ENCODE measurements at regions not wholly inside any gene's neighbourhood (a gene's known extent, or its start where the extent isn't known, plus 50 kb on each side); places are given as distances from the start of the nearest gene placed in this dataset.

DNA sequence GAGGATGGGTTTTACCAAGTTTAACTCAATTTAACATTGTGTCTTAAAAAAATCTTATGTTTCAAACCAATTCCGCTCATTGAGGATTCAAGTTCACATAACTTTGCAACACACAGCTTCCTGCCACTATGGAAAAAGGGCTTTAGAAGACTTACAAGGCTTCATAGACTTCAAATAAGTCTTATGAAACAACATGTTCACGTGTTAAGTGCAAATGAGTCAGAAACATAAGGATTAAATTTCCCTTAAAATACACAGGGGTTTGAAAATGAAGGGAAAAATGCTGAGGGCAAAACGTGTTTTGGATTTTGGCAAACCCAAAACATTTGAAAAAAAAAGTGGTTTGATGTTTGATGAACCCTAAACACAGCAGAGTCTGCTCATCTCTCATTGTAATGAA, 364.8 kb downstream of the BMP4 start:
- no peak for TF ChIP-seq POLR2A (IDR thresholded peaks at IDR 0.05; ENCODE audit: control extremely low read depth in 1 of 2, low read depth in 2 of 2, low read length in 2 of 2)
- TF ChIP-seq ATF3 (IDR thresholded peaks at IDR 0.05; ENCODE audit: insufficient read depth, low read depth, low read length) = no peak

All from H1 (cell line).